Effector memory CD8-positive, alpha-beta T cell (primary cell): ENCODE measurements at regions not wholly inside any gene's neighbourhood (a gene's known extent, or its start where the extent isn't known, plus 50 kb on each side); places are given as distances from the start of the nearest gene placed in this dataset.

Experiments
- ATAC-seq: fragments of 150-1000 bp; cut with Tn5 transposase; replicated peaks from 2 replicates; pipeline ENCODE4 v1.10.0; 2021; ENCODE audit warnings: mild to moderate bottlenecking, moderate library complexity
- DNase-seq, 3 experiments: peaks; one replicate each; pipeline ENCODE4 v3.0.0; 2021
- H3K27ac Mint-ChIP-seq, 2 donors: one replicate each; pipeline ENCODE4 v1.8.0; 2022; ENCODE audit warnings: mild to moderate bottlenecking in 2 of 2, mixed read lengths in 2 of 2, moderate library complexity in 2 of 2
- H3K27me3 Mint-ChIP-seq, 2 donors: one replicate each; pipeline ENCODE4 v1.8.0; 2022; ENCODE audit warnings: mixed read lengths in 2 of 2
- H3K36me3 Mint-ChIP-seq: one replicate; pipeline ENCODE4 v1.8.0; 2022; ENCODE audit warnings: mild to moderate bottlenecking, moderate library complexity, mixed read lengths; ENCODE audit not compliant: insufficient read depth
- H3K4me1 Mint-ChIP-seq, 2 donors: one replicate each; pipeline ENCODE4 v1.8.0; 2022; ENCODE audit warnings: low read depth in 2 of 2, mixed read lengths in 2 of 2
- H3K4me3 Mint-ChIP-seq, 2 donors: one replicate each; pipeline ENCODE4 v1.8.0; 2022; ENCODE audit warnings: mild to moderate bottlenecking in 2 of 2, mixed read lengths in 2 of 2, moderate library complexity in 2 of 2
- H3K9me3 Mint-ChIP-seq, 2 donors: one replicate each; pipeline ENCODE4 v1.8.0; 2022; ENCODE audit warnings: mixed read lengths in 2 of 2

DNA sequence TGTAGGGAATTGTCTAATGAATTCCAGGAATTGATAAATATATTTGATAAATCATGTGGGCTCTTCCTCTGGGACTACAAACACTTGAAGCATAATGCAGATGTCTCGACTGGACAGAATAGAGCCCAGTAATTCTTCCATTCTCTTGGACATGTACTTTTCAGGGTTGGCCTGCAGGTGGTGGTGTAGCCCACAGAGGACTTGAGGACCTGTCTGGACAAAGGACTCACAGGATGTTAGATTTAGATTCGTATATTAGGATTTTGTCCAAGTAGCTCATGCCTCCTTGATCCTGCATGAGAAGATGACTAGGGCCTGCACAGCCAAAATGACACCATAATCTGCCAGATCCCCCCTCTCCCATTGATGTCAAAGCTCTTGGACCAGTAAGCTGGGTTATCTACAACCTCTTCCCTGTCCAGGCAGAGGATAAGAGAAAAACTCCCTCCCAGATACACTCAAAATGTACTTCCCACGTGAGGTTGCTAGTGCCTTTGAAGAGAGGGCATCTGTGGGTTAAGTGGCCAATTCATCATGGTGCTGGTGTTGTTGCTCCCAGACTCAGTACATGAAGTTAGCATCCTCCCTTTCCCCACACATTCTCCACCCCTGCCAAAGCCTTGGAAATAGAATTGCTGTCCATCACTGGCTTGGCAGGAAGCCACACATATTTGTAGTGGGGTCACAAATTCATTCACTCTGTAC lies 88.6 kb upstream of the ZNF280D start:
- Mint-ChIP-seq H3K27me3 (no peaks in the 10 kb centered on the region), H3K4me1 (no peaks in the 10 kb centered on the region), H3K9me3 (no peaks in the 10 kb centered on the region), H3K36me3 (no peaks in the 10 kb centered on the region), H3K27ac (no peak overlapping the region), H3K4me3 (no peak overlapping the region)
- ATAC-seq (peak; percentile 66), DNase-seq (peak; percentile 30 to 43 (median 36))

DNA sequence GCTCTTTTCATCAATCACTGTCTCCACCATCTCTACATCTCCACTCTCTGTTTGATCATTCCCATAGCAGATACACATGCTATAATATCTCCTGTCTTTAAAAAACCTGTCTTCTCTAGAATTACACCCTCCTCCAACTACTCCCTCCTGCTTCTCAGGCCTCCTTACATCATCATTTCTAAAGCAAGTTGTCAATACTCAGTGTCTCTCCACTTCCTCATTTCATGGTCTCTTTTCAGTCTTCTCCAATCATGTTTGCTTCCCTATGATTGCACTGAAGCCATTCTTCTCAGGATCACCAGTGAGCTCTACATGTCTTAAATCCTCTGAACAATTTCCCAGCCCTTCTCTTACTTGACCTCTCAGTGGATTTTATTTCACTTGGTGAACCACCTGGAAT lies 87.0 kb upstream of the ZNF280D start:
- Mint-ChIP-seq H3K4me1 (no peaks in the 10 kb centered on the region), H3K4me3 (no peak overlapping the region), H3K27ac (no peak overlapping the region), H3K9me3 (no peaks in the 10 kb centered on the region), H3K27me3 (no peaks in the 10 kb centered on the region), H3K36me3 (no peaks in the 10 kb centered on the region)
- DNase-seq (no peak), ATAC-seq (no peak)

DNA sequence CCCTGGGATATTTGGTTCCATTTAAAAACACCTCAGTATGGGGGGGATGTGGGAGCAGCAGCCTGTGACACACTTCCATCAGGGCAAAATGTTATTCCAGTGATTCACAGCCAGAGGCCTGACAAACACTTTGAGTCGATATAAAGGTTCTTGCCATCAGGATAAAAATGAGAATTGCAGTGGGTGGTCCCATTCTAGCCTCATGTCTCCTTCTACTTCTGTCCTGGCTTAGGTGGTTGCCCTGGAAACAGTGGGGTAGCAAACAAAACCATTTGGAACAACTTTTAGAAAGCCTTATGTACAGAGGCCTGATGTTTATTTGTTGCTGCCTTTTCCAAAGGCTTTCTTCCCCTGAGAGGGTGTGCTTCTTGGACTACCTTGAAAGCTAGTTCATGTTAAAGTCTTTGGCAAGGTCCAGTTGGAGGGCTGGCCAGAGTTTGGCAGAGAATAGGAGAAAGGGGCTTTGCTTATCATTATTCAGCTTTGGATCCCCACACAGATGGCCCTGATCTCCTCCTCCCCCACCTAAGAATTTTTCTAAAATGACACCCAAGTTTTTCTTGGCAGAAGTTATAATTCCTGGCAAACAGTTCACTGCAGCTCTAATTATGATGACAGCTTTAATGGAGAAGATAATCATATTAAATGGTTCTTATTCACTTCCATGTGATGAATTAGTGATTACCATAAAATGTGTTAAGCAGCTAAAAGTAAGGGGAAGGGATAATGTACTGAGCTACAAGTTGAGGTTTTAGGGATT lies 84.2 kb upstream of the ZNF280D start:
- ATAC-seq = no peak
- Mint-ChIP-seq H3K36me3 (no peaks in the 10 kb centered on the region), H3K27me3 (no peaks in the 10 kb centered on the region), H3K4me3 (no peak overlapping the region), H3K27ac (no peak overlapping the region), H3K4me1 (no peaks in the 10 kb centered on the region), H3K9me3 (no peaks in the 10 kb centered on the region)
- no peak for DNase-seq

DNA sequence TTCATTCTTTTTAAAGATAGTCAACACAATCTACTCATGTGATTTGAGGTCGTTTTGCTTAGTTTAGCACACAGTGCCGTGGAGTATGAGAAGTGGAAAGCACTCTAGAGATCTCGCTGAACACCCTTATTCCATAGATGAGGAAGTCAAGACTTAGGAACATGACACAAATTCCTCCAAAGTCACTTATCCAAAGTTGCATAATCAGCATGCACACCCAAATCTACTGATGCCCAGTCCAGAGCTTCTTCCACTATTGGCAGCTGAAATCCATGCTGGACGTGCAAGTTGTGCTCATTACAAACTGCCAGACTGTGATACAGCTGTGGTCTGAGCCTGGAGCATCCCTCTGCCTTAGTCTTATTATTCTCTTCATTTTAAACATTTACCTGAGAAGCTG lies 83.5 kb upstream of the ZNF280D start:
- no peak overlapping the region for H3K27ac Mint-ChIP-seq
- H3K27me3 Mint-ChIP-seq = no peaks in the 10 kb centered on the region

DNA sequence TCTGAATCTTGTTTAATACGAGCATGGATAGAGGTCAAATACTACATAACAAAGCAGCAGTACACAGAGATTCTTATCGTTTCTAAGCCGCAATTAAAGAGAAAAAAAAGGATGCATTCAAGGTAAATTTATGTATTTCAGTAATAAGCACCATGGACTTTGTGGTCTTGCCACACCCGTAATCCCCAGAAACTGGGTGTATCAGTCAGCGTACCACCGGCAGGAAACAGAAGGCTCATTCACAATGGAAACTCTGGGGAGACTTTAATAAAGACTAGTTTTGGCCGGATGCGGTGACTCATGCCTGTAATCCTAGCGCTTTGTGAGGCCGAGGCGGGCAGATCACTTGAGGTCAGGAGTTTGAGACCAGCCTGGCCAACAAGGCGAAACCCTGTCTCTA lies 81.9 kb upstream of the ZNF280D start:
- no peak overlapping the region for H3K4me3 Mint-ChIP-seq
- no peaks in the 10 kb centered on the region for H3K4me1 Mint-ChIP-seq
- H3K36me3 Mint-ChIP-seq = no peaks in the 10 kb centered on the region
- no peaks in the 10 kb centered on the region for H3K27me3 Mint-ChIP-seq
- no peak overlapping the region for H3K27ac Mint-ChIP-seq
- H3K9me3 Mint-ChIP-seq = no peaks in the 10 kb centered on the region
- no peak for ATAC-seq
- DNase-seq = no peak

More for the DNA sequence above, 83.5 kb upstream of the ZNF280D start:
- H3K36me3 Mint-ChIP-seq = no peaks in the 10 kb centered on the region
- no peaks in the 10 kb centered on the region for H3K4me1 Mint-ChIP-seq
- ATAC-seq (no peak), DNase-seq (no peak)
- H3K9me3 Mint-ChIP-seq = no peaks in the 10 kb centered on the region
- no peak overlapping the region for H3K4me3 Mint-ChIP-seq

DNA sequence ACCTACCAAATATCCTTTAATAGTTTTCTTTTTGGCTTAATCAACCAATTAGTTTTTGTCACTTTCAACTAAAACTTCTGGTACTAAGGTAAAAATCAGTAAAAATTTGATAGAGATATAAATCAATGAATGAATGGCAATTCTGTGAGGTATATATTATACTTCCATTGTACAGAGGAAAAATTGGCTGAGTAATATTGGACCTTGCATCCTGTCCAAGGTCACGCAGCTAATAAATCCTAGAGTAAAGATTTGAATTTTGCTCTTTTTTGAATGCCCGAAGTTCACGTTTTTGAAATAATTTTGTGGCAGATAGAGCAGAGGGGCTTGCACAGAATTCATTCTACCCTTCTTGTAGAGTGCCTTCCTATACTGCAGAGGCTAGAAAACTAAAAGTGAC lies 81.1 kb upstream of the ZNF280D start:
- no peaks in the 10 kb centered on the region for H3K4me1 Mint-ChIP-seq
- H3K27ac Mint-ChIP-seq = no peak overlapping the region

DNA sequence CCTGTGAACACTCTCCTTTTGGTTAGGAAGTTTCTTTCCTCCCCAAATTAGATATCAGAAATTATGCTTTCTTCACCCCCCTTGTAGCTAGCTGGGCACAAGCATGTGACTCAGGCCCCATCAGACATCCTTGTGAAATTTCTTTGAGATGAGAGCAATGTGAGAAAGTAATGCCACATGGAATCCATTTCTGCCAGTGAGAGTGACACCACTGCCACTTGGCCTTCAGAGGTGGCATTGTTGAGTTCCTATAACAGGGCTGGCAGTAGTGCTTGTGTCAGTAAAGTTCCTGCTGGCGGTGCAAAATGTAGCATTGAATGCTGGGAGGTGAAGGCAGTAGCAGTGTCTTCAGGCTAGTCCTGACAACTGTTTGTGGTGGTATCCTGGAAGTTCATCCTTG lies 80.7 kb upstream of the ZNF280D start:
- peaks cover 0 to under 1% of the 10 kb centered on the region in 2 donors for H3K27me3 Mint-ChIP-seq
- no peak for ATAC-seq
- no peaks in the 10 kb centered on the region for H3K4me1 Mint-ChIP-seq
- no peaks in the 10 kb centered on the region for H3K36me3 Mint-ChIP-seq
- no peak overlapping the region for H3K4me3 Mint-ChIP-seq
- no peak overlapping the region for H3K27ac Mint-ChIP-seq
- no peaks in the 10 kb centered on the region for H3K9me3 Mint-ChIP-seq
- no peak for DNase-seq

More for the DNA sequence above, 81.1 kb upstream of the ZNF280D start:
- Mint-ChIP-seq H3K4me3 (no peak overlapping the region), H3K9me3 (no peaks in the 10 kb centered on the region), H3K36me3 (no peaks in the 10 kb centered on the region), H3K27me3 (no peaks in the 10 kb centered on the region)
- DNase-seq (no peak), ATAC-seq (no peak)

DNA sequence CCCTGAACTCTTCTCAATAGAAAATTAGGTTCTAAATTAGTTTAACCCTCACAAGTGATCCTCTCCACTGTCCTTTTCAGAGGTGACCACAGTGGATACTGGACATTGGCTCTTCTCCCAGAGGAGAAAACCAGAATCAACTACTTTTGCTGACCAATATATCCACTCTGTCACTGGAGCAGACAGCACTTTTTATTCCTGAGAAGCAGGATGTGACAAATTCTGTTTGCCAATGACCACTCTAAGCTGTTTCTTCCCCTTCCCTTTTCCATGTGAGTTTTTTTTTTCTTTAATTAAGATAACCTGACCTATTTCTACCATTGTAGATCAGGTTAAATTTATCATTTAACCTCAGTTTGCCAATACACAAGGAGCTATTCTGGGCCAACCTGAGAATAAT lies 79.7 kb upstream of the ZNF280D start:
- no peaks in the 10 kb centered on the region for H3K9me3 Mint-ChIP-seq
- ATAC-seq = no peak
- H3K27ac Mint-ChIP-seq = no peak overlapping the region

DNA sequence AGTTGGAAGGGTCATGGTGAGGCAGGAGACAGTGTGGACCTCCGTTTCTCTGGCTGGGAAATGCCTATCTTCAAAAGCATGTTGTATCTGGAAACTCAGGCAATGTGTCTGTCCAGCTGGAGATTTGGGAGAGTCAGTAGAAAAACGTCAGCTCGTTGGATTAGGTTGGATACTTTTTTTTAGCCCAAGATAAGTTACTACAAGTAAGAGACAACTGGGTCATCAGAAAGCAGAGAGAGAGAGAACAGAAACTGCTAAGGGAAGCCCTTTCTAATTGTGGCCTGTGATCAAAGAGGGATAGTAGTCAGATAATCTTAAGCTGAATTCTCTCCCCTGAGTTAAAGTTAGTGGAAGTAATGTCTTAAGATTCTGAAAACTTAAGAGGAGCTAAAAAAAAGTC lies 78.9 kb upstream of the ZNF280D start:
- peaks cover 0 to 5% of the 10 kb centered on the region in 2 donors for H3K27me3 Mint-ChIP-seq
- H3K4me3 Mint-ChIP-seq = no peak overlapping the region
- no peak overlapping the region for H3K27ac Mint-ChIP-seq
- no peaks in the 10 kb centered on the region for H3K36me3 Mint-ChIP-seq
- H3K4me1 Mint-ChIP-seq = no peaks in the 10 kb centered on the region
- H3K9me3 Mint-ChIP-seq = peaks cover 0 to 2% of the 10 kb centered on the region in 2 donors
- DNase-seq (no peak), ATAC-seq (no peak)

More for the DNA sequence above, 79.7 kb upstream of the ZNF280D start:
- Mint-ChIP-seq H3K4me3 (no peak overlapping the region), H3K36me3 (no peaks in the 10 kb centered on the region), H3K4me1 (no peaks in the 10 kb centered on the region), H3K27me3 (peaks cover 0 to 5% of the 10 kb centered on the region in 2 donors)
- no peak for DNase-seq

DNA sequence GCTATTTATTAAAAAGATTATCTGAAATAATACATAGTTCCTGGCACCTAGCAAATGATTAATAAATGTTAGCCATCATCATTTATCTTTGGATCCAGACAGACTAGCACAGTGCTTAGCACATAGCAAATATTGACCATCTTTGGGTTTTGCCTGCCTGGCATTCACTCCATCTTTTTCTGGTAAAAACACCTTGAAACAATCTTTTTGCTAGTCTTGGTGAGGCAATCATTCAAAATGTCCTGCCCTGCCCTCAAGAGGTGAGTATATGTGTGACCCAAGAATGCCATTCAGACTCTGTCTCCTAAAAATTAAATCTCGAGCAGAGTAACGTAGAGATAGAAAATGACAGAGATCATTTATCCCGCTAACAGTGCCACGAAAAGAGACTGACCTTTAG lies 78.3 kb upstream of the ZNF280D start:
- Mint-ChIP-seq H3K36me3 (no peaks in the 10 kb centered on the region), H3K4me3 (no peak overlapping the region), H3K9me3 (peaks cover 0 to 2% of the 10 kb centered on the region in 2 donors), H3K4me1 (no peaks in the 10 kb centered on the region), H3K27me3 (peaks cover 0 to 5% of the 10 kb centered on the region in 2 donors), H3K27ac (no peak overlapping the region)
- DNase-seq (no peak), ATAC-seq (no peak)

DNA sequence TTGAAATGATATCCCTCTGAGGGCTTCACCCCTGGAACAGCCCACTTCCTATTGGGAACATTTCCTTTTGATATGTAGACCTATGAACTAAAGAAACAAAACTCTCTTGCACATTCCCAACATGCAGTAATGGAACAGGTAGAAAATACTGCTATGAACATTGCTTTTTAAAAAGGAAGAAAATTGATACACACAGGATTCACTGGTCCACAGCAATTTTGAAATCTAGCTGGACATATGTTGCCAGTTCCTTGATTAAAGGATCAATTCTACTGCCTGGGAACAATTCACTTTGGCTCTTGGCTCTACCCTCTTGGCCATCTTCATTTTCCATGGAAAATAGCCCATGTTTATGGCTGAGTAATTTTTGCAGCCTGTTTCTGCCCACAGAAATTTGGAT lies 74.9 kb upstream of the ZNF280D start:
- H3K9me3 Mint-ChIP-seq = peaks cover 0 to 2% of the 10 kb centered on the region in 2 donors
- H3K27me3 Mint-ChIP-seq = peaks cover 0 to 5% of the 10 kb centered on the region in 2 donors
- DNase-seq (no peak), ATAC-seq (no peak)
- H3K27ac Mint-ChIP-seq = no peak overlapping the region
- no peak overlapping the region for H3K4me3 Mint-ChIP-seq
- peaks cover 2 to 4% of the 10 kb centered on the region in 2 donors for H3K4me1 Mint-ChIP-seq
- no peaks in the 10 kb centered on the region for H3K36me3 Mint-ChIP-seq

DNA sequence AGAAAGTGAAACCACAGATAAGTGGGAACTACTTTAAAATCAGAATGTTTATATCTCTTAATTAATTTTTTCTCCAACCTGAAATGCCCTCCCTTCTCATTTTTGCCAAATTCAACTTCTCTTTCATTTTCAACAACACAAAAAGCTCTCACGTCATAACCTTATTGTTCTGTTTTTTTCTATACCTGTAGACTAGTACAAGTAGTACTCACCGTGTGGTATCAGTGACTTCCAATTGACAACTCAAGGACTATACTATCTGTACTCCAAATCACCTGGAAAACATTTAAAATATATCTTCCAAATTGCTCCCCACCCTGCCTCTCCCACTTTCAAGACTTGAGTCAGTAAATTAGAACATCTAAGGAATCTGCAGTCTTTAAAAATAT lies 72.8 kb upstream of the ZNF280D start:
- peak overlapping the region in 1 of 2 donors; percentile 4 for H3K4me3 Mint-ChIP-seq
- no peak for DNase-seq
- ATAC-seq = no peak
- peaks cover 0 to 2% of the 10 kb centered on the region in 2 donors for H3K9me3 Mint-ChIP-seq
- no peak overlapping the region for H3K27ac Mint-ChIP-seq
- H3K4me1 Mint-ChIP-seq = peaks cover 2 to 4% of the 10 kb centered on the region in 2 donors
- no peaks in the 10 kb centered on the region for H3K36me3 Mint-ChIP-seq
- H3K27me3 Mint-ChIP-seq = peaks cover 0 to 20% of the 10 kb centered on the region in 2 donors

DNA sequence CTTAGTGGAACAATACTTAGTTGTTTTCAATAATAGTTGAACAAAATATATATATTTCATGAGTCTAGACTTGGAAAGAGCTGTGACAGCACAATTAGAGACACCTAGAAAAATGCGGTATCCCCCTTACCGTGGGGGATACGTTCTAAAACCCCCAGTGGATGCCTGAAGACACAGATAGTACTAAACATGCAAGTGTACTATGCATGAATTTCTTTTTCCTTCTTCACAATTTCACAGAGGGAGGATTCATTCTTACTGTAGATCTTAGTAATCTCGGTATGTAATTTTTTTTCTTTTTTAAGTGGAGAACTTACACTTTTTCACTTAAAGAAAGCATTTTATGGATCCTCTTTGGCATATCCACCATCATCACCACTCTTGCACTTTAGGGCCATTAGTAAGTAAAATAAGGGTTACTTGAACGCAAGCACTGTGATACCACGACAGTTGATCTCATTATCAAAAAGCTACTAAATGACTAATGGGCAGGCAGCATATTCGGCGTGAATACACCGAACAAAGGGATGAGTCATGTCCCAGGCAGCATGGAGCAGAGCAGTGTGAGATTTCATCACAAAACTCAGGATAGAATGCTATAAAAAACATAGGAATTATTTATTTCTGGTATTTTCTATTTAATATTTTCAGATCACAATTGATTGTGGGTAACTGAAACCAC lies 72.3 kb upstream of the ZNF280D start:
- Mint-ChIP-seq H3K27ac (no peak overlapping the region), H3K27me3 (peaks cover 0 to 20% of the 10 kb centered on the region in 2 donors), H3K4me3 (no peak overlapping the region), H3K9me3 (peaks cover 0 to 2% of the 10 kb centered on the region in 2 donors), H3K4me1 (peaks cover 2 to 4% of the 10 kb centered on the region in 2 donors), H3K36me3 (no peaks in the 10 kb centered on the region)
- DNase-seq (no peak), ATAC-seq (no peak)
